HG02642 (cell line): ENCODE measurements at regions not wholly inside any gene's neighbourhood (a gene's known extent, or its start where the extent isn't known, plus 50 kb on each side); places are given as distances from the start of the nearest gene placed in this dataset.

Experiments
- ATAC-seq: cut with Tn5 transposase; IDR thresholded peaks from one replicate; pipeline ENCODE4 v1.9.1; 2021; ENCODE audit warnings: mild to moderate bottlenecking; ENCODE audit not compliant: unreplicated experiment, poor library complexity

GRCh38 chr6:147802459-147802858 is 294.0 kb downstream of the SAMD5 start:
- ATAC-seq, result no peak

DNA sequence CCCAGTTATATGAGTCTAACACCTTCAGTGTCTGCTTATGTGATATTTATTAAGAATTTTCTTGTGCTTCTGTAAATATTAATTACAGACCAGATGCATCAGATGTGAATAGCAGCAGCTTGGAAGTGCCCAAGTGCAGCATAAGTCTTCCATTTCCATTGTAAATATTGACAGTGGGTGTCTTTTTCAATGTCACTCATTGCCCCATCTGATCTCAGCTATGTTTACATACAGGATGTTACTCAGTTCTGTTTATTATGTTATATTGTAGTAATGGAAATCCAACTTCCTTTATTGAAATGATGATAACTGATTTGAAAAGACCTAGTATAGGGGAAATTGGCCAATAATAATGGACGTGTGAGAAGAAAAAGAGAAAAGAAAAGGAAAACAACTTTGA is 296.7 kb downstream of the SAMD5 start:
- no peak for ATAC-seq

GRCh38 chr6:147806697-147807096 is 298.2 kb downstream of the SAMD5 start:
- ATAC-seq, result no peak

DNA sequence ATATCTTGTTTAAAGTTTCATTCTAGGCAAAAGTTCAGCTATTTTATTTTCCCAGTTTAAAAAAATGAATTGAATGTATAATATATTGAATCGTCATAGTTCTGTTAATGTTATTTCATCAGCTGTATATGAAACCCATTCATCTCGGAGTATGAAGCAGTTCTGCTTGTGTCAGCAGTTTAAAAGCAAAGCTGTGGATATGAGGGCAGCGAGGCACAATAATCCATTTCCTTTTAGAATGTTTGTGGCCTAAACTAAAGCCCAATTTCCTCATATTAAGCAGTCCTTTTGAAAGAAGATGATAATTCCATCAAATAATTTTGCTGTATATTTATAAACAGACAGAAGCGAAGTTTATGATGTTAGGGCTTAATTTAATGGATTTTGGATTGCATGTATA is 300.1 kb downstream of the SAMD5 start:
- ATAC-seq, result no peak

DNA sequence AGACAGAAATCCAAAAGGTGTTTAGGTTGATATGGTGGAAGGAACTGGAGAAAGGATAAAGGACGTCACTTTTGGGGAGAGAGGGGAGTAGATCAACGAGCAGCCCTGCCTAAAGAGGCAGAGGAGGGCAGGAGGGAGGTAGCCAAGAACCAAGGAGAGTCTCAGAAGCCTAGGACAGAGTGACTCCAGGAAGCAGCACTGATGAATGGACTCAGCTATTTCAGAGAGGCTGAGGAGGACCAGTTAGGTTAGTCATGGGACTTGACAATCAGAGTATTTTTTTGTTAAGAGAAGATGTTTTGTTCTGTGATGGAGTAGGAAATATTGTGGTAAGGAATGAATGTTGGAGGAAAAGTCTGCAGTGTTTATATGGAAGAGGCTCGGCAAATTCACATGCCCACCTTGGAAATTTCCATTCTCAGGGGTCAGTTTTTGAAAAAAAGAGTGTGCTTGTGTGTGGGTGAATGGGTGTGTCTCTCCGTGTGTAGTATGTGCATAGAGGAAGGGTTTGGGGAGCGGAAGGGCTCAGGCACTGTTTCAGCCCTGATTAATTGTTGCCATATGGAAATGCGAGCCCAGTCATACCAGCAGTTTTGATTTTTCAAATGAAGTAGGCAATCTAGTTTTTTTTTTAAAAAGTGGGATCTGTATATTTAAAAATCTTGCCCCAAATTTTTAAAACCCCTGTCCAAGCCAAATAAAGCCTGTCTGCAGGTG is 303.6 kb downstream of the SAMD5 start:
- no peak for ATAC-seq

DNA sequence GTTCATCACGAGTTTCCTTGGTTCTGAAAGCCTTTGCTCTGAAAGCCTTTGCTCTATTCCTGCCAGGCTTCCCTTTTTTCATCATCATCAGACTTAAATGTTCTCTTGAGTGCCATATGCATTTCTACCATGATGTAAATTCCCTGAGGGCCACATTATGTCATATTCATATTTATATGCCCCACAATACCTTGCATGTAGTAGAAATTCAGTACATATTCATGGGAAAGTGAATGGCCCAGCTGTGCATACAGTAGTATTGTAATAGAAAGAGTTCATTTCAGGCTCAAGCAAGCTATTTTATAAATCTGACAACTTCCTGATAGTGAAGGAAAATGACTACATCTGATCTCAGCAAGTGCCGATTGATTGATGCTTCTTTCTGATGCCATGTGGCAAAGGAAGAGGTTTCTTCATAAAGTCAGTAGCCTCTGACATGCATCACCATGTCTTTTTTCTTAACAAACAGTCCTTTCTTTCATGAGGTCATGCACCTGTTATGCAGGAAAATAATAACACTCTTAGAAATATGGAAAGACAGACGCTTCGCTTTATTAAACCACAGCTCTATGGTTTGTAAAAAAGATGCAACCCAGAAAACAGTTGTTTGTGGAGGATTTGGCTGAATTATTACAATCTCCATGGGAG is 308.7 kb downstream of the SAMD5 start:
- ATAC-seq, result no peak

GRCh38 chr6:147820520-147820919 is 312.0 kb downstream of the SAMD5 start:
- ATAC-seq, result no peak

DNA sequence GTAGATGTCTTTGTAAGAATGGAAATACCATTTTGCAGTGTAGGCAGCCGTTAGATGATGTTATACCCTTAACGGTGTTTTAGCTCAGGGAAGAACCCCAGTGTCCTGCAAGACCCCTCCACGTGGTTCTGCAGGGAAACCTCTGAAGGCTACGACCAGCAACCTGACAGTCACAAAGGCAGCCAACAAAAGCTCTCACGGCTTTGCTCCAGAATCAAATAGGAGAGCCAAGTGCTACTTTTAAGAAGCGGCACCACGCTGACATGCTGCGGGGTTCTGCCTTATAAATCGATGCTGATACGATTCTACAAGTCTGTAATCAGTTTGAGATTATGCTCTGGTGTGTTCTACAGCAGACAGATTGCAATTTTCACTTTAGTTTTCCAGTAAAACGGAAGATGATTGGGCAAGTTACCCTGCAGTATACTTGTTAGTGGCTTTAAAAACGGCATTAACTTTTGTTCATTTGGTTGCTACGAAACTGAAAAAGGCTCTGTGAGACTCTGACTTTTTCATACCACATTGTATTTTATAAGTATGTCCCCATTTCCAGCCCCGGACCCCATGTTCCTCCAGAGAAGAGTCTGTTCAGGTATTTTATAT is 312.9 kb downstream of the SAMD5 start:
- no peak for ATAC-seq

- no peak for ATAC-seq
These were observed 315.4 kb downstream of the SAMD5 start for GRCh38 chr6:147823936-147824335.

GRCh38 chr6:147825848-147826247 is 317.4 kb downstream of the SAMD5 start:
- ATAC-seq, result no peak

DNA sequence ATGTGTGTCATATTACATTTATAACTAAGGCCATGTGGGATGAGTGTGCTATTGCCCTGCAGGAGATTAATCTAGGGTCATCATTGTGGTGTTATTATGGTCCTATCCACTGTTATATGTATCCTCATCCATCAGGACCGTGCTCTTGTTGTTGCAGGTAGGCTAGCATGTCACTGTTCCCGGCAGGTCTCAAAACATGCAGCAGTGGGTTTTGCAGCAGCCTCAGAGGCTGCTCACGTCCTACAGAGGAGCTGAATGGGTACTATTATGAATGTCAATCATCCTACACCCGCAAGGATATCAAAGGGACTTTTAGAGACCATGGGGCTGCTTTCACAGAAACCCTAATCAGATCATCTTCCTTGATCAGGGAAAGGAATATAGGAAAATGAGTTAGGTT is 318.2 kb downstream of the SAMD5 start:
- no peak for ATAC-seq

- no peak for ATAC-seq
These were observed 320.9 kb downstream of the SAMD5 start for GRCh38 chr6:147829418-147829817.

DNA sequence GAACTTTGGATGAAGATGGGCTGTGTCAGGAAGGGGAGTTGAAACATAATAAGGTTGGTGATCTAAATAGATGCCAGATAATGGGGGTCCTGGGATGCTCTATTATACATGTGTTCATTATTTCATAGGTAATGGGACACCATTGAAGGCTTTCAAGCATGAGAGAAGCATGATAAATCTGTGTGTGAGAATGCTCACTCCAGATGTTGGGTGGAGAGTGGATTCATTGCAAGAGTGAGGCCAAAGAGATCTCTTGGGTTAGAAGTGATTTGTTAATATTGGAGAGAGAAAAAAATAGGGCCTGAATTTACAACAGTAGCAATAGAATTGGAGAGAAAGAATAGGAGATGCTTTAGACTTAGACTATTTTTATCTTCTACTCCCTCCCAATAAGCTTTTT is 321.3 kb downstream of the SAMD5 start:
- no peak for ATAC-seq

GRCh38 chr6:147831356-147831755 is 322.9 kb downstream of the SAMD5 start:
- ATAC-seq, result no peak

GRCh38 chr6:147833607-147834006 is 325.1 kb downstream of the SAMD5 start:
- ATAC-seq, result no peak

DNA sequence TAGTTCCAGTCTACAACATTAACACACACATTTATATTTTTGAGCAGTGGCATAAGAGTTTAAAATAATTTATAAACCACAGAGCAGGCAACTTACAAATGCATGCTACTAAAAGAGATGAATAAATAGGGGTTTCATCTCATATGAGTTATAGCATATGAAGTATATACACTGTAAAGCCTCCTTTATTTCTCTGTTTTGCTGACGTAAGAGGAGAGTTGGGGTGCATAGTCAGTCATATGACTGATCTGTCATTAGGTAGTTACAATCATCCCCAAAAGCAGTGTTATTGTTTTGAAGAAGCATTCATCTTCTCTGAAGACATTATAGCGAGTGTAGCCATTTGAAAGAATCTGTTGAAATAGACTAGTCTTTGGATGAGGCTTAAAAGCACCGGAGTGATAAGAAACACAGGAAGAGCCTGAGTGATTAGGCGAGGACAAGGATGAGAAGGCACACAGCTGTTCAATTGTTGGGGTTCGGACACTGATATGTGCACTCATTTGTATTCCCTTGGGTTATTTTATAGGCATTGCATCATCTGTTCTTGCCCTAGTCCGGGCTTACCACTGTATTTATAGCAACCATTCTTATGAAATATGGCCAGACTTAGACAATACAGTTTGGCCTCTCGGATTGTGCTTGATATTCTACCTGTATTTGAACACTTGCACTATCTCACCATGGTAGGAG is 325.7 kb downstream of the SAMD5 start:
- no peak for ATAC-seq

DNA sequence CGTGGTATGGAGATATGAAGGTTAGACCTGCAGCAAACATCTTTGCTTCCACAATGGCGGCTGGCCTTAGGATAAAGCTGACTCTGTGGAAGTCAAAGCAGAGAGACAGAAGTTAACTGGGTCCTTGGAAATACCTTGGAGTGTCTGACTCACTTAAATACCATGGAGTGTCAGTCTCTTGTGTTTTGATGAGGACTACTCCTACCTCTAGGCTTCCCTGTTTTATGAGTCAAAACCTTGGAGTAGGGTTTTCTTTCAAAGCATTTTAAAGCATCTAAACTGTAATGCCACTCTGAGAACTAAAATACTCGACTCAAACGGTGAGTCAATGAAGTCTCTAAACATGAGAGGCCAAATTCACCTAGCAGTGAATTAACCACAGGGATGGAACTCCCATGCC is 329.1 kb downstream of the SAMD5 start:
- no peak for ATAC-seq

- ATAC-seq, result no peak
These were observed 331.5 kb downstream of the SAMD5 start for GRCh38 chr6:147839708-147840610.

GRCh38 chr6:147841547-147842148 is 333.2 kb downstream of the SAMD5 start:
- ATAC-seq, result no peak
